ENCODE measurements at regions not wholly inside any gene's neighbourhood (a gene's known extent, or its start where the extent isn't known, plus 50 kb on each side); places are given as distances from the start of the nearest gene placed in this dataset.
"Not testable (repeated sequence)": the region's sequence is repeated elsewhere in the genome, so short reads cannot be mapped to it uniquely, and the experiment has no call there.

- no peak for DNase-seq
- Histone ChIP-seq H3K27ac (ENCODE audit: low read depth in 1 of 2, low read length in 1 of 2) (no peak overlapping the region), H3K4me3 (no peak overlapping the region), H3K36me3 (ENCODE audit: control insufficient read depth in 4 of 4, insufficient read depth in 4 of 4, low read length in 4 of 4) (no peaks in the 10 kb centered on the region), H3K9ac (ENCODE audit: insufficient read depth in 1 of 2, low read length in 2 of 2) (no peak overlapping the region), H3K27me3 (ENCODE audit: control insufficient read depth in 3 of 3, insufficient read depth in 3 of 3, low read length in 2 of 3) (no peaks in the 10 kb centered on the region), H3K9me3 (ENCODE audit: control insufficient read depth in 4 of 4, insufficient read depth in 3 of 4, low read length in 3 of 4) (peaks cover 0 to 16% (median 3%) of the 10 kb centered on the region in 4 donors), H3K4me1 (ENCODE audit: control insufficient read depth in 5 of 5, insufficient read depth in 5 of 5, low read length in 5 of 5) (no peaks in the 10 kb centered on the region)
- no peak for ATAC-seq (ENCODE audit: insufficient read depth, low FRiP score)
- TF ChIP-seq CTCF (IDR thresholded peaks at IDR 0.05; ENCODE audit: control extremely low read depth, extremely low read depth): no peak
These were observed 546.0 kb upstream of the RGMB start for GRCh38 chr5:98227489-98227888.

- 73% methylated on average over 4 of the region's 4 CpGs for WGBS, 2 donors
- H3K27ac ChIP-seq (ENCODE audit: low read depth in 1 of 2, low read length in 1 of 2): no peak overlapping the region
- peaks cover 0 to 16% (median 6%) of the 10 kb centered on the region in 4 donors for H3K9me3 ChIP-seq (ENCODE audit: control insufficient read depth in 4 of 4, insufficient read depth in 3 of 4, low read length in 3 of 4)
- no peaks in the 10 kb centered on the region for H3K27me3 ChIP-seq (ENCODE audit: control insufficient read depth in 3 of 3, insufficient read depth in 3 of 3, low read length in 2 of 3)
- H3K4me3 ChIP-seq: no peak overlapping the region
- no peaks in the 10 kb centered on the region for H3K36me3 ChIP-seq (ENCODE audit: control insufficient read depth in 4 of 4, insufficient read depth in 4 of 4, low read length in 4 of 4)
- ATAC-seq (ENCODE audit: insufficient read depth, low FRiP score): no peak
- DNase-seq: no peak
- TF ChIP-seq CTCF (IDR thresholded peaks at IDR 0.05; ENCODE audit: control extremely low read depth, extremely low read depth): no peak
- no peak overlapping the region for H3K9ac ChIP-seq (ENCODE audit: insufficient read depth in 1 of 2, low read length in 2 of 2)
- H3K4me1 ChIP-seq (ENCODE audit: control insufficient read depth in 5 of 5, insufficient read depth in 5 of 5, low read length in 5 of 5): no peaks in the 10 kb centered on the region
These were observed 542.4 kb upstream of the RGMB start for GRCh38 chr5:98231089-98231488.

GRCh38 chr5:98237794-98238193 lies 535.7 kb upstream of the RGMB start:
- H3K9me3 ChIP-seq (ENCODE audit: control insufficient read depth in 4 of 4, insufficient read depth in 3 of 4, low read length in 3 of 4); H3K9ac ChIP-seq (ENCODE audit: insufficient read depth in 1 of 2, low read length in 2 of 2); H3K36me3 ChIP-seq (ENCODE audit: control insufficient read depth in 4 of 4, insufficient read depth in 4 of 4, low read length in 4 of 4); H3K4me1 ChIP-seq (ENCODE audit: control insufficient read depth in 5 of 5, insufficient read depth in 5 of 5, low read length in 5 of 5); H3K27ac ChIP-seq (ENCODE audit: low read depth in 1 of 2, low read length in 1 of 2); H3K4me3 ChIP-seq; H3K27me3 ChIP-seq (ENCODE audit: control insufficient read depth in 3 of 3, insufficient read depth in 3 of 3, low read length in 2 of 3); DNase-seq; ATAC-seq (ENCODE audit: insufficient read depth, low FRiP score): not testable (repeated sequence)
- WGBS, 2 donors: 91 to 96% methylated on average over 5 of the region's 5 CpGs

GRCh38 chr5:98243972-98244371 lies 529.5 kb upstream of the RGMB start:
- Histone ChIP-seq H3K36me3 (ENCODE audit: control insufficient read depth in 4 of 4, insufficient read depth in 4 of 4, low read length in 4 of 4) (no peaks in the 10 kb centered on the region), H3K4me1 (ENCODE audit: control insufficient read depth in 5 of 5, insufficient read depth in 5 of 5, low read length in 5 of 5) (no peaks in the 10 kb centered on the region), H3K27me3 (ENCODE audit: control insufficient read depth in 3 of 3, insufficient read depth in 3 of 3, low read length in 2 of 3) (no peaks in the 10 kb centered on the region), H3K9ac (ENCODE audit: insufficient read depth in 1 of 2, low read length in 2 of 2) (no peak overlapping the region), H3K4me3 (no peak overlapping the region), H3K9me3 (ENCODE audit: control insufficient read depth in 4 of 4, insufficient read depth in 3 of 4, low read length in 3 of 4) (no peaks in the 10 kb centered on the region), H3K27ac (ENCODE audit: low read depth in 1 of 2, low read length in 1 of 2) (no peak overlapping the region)
- ATAC-seq (ENCODE audit: insufficient read depth, low FRiP score): no peak
- WGBS, 2 donors: 65 to 79% methylated on average over 1 of the region's 1 CpG
- DNase-seq: no peak
- TF ChIP-seq CTCF (IDR thresholded peaks at IDR 0.05; ENCODE audit: control extremely low read depth, extremely low read depth): no peak

Measured in lung (tissue), 11 donors.